NCI-H524 (cell line): ENCODE measurements at regions not wholly inside any gene's neighbourhood (a gene's known extent, or its start where the extent isn't known, plus 50 kb on each side); places are given as distances from the start of the nearest gene placed in this dataset.
"Not testable (repeated sequence)": the region's sequence is repeated elsewhere in the genome, so short reads cannot be mapped to it uniquely, and the experiment has no call there.

ENCODE experiments used
- DNase-seq, 2 experiments: peaks; one replicate each; lab custom pipeline; 2025; lab: John Stamatoyannopoulos, UW

DNA sequence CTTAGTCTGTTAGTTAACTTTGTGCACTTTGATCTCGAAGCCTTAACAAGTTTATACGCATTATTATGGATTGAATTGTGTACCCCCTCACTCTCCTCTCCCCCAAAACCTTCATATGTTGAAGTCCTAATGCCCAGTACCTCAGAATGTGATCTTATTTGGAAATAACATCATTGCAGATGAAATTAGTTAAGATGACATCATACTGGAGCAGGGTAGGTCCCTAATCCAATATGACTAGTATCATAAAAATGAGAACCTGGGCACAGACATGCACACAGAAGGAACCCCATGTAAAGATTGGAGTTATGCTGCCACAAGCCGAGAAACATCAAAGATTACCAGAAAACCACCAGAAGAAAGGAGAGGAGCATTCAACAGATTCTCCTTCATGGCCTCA lies 85.8 kb upstream of the TSC22D1 start:
- DNase-seq = no peak

- no peak for DNase-seq
Measured at GRCh38 chr13:44660050-44660449, 83.9 kb upstream of the TSC22D1 start.

DNA sequence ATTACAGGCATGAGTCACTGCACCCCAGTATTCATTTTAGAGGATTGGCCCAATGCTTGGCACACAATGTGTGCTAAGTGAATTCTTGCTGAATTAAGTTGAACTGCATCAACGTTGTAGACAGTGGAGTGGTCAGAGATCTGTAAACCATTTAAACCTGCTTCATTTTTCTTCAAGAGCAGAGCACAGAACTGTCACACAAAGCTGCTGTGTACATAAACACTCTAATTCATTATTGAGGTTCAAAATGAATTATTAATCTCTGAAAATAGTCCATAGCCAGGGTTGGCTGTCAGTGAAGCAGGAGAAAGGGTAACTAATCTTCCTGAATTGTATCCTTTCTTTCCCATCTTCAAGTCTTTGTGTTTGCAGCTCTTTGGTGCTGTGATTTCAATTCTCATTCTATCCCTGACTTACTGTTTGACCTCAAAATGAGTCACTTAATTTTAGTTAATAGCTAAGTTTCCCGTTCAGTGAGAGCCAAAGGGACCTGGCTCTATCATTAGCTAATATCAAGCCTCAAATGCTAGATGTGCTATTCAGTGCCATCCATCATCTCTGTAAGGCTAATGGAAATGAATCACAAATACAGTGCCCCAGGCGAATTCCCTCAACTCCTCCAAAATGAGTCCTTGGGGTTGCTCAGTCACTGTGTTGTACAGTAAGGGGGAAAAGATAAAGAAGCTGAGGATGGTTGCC lies 77.0 kb upstream of the TSC22D1 start:
- no peak for DNase-seq

DNA sequence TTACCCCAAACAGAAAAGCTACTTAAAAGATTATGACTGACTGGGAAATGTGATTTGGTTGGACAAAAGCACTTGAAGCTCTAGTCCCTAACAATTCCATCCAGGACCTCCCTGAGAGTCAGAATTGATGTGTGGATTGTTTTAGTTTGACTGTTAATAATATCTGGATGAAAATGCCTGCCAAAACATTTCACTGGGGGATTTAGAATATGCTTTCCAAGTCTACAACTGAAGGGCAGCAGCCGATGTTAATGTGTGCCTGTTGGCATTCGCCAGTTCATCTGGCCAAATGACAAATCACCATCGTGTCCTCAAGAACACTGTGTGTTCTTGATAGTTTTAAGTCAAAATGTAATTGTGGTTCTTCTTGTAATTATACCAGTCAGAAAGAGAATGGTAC lies 76.0 kb upstream of the TSC22D1 start:
- DNase-seq = no peak

GRCh38 chr13:44651724-44652123 lies 75.6 kb upstream of the TSC22D1 start:
- DNase-seq = no peak

- DNase-seq = no peak
Measured at GRCh38 chr13:44651209-44651608, 75.1 kb upstream of the TSC22D1 start.

GRCh38 chr13:44649834-44650233 lies 73.7 kb upstream of the TSC22D1 start:
- DNase-seq = no peak

DNA sequence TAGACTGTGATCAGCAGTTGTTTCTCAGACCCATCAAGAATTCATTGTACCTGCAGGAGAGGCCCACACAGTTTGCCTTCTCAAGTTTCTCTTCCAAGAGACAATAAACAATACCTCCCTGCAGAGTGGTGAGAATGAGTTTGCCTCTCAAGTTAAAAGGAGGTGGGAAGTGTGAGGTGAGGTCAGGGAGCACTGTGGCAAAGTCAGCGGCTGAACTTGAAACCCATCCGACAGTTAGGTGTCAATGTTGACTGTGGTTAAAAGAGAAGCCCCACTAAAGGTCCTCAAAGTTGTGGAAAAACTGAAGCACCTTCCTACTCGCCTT lies 72.9 kb upstream of the TSC22D1 start:
- no peak for DNase-seq

DNA sequence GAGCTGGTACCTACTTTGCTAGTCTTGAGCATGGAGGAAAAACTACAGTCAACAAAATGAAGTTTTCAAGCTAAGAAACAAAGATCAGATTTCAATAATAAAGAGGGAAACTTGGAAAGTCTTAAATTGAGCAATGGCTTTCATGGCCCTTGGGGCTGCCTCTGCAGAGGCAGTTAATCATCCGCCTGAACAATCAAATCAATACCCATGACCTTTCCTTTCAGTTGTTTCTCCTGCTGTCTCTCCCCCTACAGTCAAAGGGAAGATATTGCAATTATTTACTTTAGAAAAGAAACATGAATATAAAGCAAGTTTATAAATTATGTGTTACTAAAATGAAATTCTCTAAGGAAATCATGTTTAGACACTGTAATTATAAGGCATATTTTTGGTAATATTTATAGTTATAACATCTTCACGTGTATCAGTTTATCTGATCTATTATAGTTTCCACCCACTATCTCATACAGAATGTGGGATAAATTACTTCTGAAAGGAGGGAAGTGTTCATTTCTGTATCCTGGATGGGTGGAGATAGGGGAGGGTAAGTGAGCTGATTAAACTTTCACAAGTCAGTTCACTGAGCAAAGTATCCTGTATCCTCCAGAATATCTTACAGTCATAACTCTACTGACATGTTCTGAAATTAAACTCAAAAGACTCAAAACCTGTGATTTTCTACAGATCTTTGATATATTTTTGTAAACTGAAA lies 72.4 kb upstream of the TSC22D1 start:
- no peak for DNase-seq

GRCh38 chr13:44647560-44647959 lies 71.4 kb upstream of the TSC22D1 start:
- not testable (repeated sequence) for DNase-seq

- no peak for DNase-seq
Measured at GRCh38 chr13:44646044-44646443, 69.9 kb upstream of the TSC22D1 start.

DNA sequence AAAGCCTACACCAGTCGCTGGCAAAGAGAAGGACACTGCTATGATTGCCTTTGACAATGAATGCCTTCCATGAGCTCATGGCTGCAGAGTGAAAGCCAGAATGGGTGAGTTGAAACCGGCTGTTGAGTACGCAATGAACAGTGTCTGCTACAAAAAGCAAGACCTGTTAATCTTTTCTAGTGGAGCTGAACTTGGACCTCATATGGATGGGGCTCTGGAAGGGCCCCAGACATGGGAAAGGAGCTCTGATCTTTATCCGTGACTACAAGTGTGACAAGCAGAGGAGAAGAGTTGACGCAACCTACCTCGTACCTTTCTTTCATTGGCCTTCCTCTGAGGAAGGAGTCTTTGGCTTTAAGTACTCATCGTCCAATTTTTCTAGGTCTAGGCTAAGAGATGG lies 67.1 kb upstream of the TSC22D1 start:
- DNase-seq = no peak

DNA sequence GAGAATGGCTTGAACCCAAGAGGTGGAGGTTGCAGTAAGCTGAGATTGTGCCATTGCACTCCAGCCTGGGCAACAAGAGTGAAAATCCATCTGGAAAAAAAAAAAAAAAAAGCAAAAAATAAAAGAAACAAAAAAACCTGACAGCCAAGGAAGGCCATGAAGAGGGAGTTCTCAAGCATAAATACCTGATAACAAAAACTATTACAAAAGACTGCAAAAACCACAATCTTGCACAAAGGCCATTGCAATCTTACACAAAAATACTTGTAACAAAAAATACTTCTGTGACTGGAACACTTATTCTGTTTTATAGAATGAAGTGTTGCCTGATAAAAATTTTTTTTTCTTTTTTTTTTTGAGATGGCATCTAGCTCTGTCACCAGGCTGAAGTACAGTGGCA lies 61.5 kb upstream of the TSC22D1 start:
- no peak for DNase-seq

DNA sequence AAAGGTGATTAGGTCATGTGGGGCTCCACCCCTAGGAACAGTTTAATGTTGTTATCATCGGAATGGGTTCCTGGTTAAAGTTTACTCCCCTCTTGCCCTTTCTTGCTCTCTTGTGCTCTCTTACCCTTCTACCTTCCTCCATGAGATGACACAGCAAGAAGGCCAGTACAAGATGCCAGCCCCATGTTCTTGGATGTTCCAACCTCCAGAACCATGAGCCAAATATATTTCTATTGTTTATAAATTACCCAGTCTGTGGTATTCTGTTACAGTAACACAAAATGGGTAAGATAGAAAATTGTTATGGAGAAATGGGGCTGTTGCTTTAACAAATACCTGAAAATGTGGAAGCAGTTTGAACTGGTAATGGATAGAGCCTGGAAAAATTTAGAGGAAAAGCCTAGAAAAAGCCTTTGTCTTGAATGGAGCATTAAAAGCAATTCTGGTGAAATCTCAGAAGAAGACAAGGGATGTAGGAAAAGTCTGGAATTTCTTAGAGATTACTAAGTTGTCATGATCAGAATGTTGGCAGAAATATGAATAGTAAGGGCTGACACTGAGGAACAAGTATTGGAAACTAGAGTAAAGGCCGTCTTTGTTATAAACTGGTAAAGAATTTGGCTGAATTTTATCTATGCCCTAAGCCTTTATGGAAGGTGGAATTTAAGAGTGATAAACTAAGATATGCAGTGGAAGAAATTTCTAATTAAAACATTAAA lies 53.5 kb upstream of the TSC22D1 start:
- DNase-seq = no peak

DNA sequence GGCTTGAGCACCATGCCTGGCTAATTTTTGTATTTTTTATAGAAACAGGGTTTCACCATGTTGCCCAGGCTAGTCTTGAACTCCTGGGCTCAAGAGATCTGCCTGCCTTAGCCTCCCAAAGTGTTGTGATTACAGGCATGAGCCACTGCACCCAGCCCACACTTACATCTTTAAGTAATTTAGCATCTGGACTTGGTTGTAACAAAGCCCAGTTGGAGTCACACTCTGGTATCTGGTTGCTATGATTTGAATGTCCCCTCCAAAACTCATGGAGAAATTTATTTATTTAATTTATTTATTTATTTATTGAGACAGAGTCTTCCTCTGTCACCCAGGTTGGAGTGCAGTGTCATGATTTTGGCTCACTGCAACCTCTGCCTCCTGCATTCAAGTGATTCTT lies 52.7 kb upstream of the TSC22D1 start:
- not testable (repeated sequence) for DNase-seq

GRCh38 chr13:44627441-44627840 lies 51.3 kb upstream of the TSC22D1 start:
- no peak for DNase-seq

DNA sequence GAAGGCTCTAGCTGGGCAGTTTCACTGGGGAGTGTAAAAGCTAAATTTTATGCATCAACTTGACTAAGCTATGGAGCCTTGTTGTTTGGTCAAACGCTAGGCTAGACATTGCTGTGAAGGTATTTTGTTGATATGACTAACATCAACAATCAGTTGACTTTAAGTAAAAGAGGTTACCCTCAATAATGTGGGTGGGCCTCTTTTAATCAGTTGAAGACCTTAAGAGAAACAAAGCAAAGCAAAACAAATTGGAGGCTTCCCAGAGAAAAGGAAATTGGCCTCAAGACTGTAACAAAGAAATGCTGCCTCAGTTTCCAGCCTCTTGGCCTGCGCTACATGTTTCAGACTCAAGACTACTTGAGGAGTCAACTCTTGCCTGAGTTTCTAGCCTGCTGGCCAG lies 50.0 kb upstream of the TSC22D1 start:
- no peak for DNase-seq
